ENCODE measurements at regions not wholly inside any gene's neighbourhood (a gene's known extent, or its start where the extent isn't known, plus 50 kb on each side); places are given as distances from the start of the nearest gene placed in this dataset.
"Not testable (repeated sequence)": the region's sequence is repeated elsewhere in the genome, so short reads cannot be mapped to it uniquely, and the experiment has no call there.

DNA sequence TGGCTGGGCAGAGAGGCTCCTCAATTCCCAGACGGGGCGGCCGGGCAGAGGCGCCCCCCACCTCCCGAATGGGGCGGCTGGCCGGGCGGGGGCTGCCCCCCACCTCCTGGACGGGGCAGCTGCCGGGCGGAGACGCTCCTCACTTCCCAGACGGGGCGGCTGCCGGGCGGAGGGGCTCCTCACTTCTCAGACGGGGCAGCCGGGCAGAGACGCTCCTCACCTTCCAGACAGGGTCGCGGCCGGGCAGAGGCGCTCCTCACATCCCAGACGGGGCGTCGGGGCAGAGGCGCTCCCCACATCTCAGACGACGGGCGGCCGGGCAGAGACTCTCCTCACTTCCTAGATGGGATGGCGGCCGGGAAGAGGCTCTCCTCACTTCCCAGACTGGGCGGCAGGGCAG lies 214.1 kb downstream of the SOX2 start:
- DNase-seq, result not testable (repeated sequence)

DNA sequence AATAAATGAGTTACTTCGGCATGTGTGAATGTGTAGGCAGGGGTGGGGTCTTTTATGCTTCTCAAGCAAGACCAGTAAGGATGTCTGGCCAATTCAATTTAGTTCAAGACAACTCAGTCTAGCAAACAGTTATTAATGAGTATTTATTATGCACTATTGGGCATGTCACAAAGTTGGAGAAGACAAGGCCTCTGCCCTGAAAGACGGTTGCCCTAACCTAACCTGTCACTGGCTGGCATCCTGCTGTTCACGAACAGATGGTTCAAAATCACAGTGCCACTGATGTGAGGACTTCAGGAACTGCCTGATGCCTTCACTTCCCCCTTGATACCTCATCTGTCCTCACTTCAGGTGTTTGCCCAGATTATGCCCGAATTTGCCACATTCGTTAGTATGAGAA lies 217.8 kb downstream of the SOX2 start:
- no peak for DNase-seq

DNA sequence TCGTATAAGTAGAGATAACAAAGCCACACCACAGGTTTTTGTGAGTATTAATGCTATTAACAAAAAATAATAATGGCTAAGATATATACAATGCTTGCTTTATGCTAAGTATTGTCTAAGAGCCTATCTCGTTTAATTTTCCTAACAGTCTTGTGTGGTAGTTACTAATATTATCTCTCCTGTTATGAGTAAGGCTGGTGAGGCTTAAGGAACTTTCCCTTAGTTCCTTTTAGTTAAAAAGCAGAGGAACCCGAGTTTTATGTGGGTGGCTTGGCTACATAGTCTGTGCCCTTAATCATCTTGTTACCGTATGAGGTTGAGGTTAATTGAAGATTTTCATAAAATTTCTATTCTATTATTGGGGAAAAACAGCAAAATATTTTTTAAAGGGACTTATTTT lies 218.4 kb downstream of the SOX2 start:
- no peak for DNase-seq

DNA sequence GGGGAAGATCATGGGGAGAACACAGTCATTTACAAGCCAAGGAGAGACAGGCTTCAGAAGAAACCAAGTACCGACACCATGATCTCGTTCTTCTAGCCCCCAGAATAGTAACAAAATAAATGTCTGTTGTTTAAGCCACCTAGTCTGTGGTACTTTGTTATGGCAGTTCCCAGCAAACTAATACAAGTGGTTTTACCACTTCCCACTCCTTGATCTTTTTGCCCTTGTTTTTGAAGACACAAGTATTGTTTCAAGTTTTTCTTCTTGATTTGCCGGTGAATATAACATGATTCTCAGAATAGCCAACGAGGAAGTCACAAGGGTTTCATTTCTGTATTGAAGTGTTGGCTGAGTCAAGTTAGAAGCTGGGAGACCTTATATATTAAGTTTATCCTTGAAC lies 220.3 kb downstream of the SOX2 start:
- DNase-seq, result no peak

DNA sequence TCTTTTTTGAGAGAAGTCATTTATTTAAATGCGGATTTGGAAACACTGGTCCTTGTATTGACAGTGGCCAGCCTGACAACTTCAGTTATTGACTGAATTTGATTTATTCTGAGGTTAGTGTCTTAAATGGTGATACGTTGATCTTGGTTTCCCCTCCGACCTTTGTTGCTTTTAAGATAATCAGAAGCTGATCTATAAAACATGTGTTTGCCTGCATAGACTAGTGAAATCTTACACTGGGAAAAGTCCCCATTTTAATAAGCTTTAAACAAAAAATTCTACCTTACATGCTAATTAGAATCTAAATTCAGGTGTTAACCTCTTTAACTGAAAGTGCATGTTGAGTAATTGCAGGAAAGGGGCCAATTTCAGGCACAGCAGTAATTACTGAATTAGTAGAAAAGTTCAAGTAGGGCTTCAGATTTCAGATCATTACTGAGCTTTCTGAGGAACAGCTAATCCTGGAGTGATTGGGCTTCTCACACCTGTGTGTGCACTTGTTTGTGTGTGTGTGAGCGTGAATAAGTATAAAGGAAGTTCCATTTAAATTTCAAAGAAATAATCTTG lies 221.4 kb downstream of the SOX2 start:
- DNase-seq, result no peak

DNA sequence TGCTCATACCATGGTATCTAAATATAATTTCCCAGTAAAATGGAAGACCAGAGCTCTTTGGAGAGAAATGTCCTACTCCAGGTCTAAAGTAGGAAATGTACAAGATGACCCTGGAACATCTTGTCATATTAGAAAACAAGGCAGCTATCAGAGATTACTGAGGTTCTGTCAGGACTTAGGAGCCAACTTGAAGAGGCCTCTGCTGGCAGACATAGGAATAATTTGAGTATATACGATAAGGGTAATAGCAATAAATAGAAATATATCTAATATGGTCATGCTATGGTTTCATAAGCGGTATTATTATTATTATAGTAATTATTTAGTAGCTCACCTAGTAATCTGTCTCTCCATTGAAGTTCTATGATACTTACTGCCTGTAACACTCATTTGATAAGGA lies 224.2 kb downstream of the SOX2 start:
- DNase-seq, result no peak

DNA sequence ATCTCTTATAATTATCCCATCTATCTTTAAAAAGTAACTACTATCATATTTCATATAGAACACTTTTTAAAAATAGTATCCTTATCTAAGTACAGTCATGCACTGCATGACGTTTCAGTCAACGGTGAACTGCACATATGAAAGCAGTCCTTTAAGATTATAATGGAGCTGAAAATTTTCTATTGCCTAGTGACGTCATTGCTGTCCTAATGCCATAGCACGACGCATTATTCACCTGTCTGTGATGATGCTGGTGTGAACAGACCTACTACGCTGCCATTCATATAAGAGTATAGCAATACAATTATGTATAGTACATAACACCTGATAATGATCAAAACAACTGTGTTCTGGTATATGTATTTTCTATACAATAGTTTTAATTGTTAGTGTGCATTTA lies 225.0 kb downstream of the SOX2 start:
- DNase-seq, result no peak

DNA sequence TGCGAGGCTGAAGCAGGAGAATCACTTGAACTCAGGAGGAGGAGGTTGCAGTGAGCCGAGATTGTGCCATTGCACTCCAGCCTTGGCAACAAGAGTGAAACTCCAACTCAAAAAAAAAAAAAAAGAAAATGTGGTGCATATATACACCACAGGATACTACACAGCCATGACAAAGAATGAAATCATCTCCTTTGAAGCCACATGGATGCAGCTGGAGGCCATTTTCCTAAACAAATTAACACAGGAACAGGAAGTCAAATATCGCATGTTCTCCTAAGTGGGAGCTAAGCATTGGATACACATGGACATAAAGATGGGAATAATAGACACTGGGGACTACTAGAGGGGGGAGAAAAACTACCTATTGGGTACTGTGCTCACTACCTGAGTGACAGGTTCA lies 226.9 kb downstream of the SOX2 start:
- not testable (repeated sequence) for DNase-seq

DNA sequence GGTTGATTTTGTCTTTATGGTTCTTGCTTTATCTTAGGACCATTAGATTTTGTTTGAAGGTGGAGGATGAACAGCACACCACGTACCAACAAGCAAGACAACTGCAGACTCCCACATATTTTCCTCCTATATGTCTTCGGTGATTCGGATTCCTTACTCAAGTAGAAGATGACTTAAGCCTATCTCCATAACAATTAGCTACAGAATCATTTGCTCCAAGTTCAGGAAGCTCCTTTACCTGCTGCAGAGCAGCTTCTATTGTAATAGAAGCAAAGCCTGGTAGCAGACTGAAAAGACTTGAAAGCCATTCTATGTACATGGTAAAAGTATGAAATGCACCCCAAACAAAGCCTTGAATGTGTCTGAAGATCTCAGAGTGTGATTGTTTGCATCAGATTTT lies 229.0 kb downstream of the SOX2 start:
- no peak for DNase-seq

DNA sequence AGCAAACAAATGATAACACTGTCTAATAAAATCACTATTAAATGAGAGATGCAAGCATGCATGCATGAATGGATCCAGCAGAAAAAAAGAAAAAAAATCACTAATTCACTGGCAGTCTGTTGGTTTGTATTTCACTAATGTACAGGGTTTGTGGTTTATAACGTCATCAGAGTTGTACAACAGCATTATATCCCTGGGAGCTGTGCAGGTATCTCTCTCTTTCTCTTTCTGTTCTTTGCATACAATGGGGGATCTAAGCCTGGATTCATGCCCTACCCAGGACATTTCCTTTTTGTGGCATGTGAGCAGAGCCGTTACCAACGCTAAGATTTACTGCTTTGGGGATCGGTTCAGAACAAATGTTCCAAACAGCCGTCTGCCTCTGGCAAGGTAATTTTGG lies 229.5 kb downstream of the SOX2 start:
- no peak for DNase-seq

DNA sequence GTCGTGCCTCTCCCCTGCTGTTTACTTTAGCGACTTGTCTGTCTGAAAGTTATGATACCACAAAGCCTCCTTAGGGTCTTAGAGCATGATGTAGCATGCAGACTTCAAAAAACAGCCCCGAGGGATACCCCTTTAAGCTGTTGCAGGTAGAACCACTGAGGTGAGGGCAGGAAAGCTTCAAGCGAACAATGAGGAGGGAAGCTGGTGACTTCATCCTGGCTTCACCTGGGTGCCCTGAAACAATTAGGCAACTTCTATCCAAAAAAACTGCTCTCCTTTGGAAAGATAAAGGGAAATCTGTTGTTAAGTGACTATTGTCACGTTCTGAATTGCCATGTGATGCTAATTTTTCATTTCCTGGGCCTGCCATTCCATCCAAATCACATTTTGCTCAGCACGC lies 231.6 kb downstream of the SOX2 start:
- DNase-seq, result no peak

DNA sequence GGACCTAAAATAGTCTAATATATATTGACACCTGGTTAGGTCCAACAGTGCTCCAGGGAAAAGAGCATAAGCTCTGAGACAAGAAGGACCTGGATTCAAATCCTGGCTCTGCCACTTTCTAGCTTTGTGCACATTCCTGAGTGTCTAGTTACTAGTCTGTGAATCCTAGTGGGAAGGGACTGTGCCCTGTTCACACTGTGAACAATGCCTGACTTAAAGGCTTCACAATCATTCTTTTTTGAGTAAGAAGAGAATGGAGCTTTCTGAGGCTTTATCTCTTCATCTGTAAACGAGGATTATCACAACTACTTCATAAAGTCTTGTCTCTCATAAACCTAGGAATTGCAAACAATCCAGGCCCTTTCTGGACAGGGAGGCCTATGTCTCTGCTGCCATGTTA lies 235.9 kb downstream of the SOX2 start:
- no peak for DNase-seq

DNA sequence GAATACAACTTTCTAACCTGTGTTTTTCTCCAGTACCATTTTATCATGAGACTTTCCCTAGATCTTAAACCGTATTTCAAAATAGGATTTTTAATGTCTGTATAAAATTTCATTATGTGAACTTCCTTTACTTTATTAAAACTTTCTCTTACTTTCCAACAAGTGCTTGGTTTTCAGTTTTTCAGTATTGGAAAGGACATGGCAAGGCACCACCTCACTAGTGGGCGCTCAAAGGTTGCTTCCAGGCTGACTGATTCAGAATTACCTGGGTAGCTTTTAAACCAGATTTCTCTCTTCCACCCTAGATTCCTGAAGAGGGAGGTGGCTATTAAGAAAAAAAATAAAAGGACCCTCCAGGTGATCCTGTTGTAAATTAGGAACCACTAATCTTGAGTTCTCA lies 236.6 kb downstream of the SOX2 start:
- no peak for DNase-seq

DNA sequence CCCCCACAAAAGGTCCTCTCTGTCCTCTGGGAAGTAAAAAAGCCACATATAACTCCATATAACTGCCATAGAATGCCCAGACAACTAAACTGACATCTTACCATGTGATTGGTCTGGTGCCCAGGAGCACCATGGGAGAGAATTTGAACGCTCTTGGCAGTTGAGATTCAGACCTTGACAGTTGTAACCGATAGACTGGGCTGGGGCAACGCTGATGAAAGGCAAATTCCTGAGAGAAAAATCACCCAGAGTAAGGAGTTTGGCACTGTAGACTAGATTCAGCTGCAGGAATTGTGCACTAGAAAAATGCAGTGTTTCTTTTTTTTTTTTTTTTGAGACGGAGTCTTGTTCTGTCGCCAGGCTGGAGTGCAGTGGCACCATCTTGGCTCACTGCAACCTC lies 240.5 kb downstream of the SOX2 start:
- no peak for DNase-seq

DNA sequence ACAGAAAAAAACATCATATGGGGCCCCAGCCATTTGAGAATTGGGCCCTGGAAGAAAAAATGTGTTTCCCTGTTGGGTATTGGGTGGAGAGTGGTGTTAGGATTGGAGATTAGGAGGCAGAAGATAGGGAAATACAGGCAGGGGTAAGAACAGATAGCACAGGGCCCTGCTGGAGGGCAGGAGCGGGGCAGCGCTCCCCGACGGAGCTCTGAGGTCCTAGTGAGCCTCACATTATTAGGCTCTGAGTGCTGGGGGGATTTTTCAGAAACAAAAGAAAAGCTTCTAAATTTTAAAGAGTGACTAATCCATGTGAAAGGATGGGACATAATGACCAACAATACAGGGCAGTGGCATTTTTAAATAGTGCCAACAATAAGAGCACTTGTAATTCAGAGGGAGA lies 241.2 kb downstream of the SOX2 start:
- no peak for DNase-seq

DNA sequence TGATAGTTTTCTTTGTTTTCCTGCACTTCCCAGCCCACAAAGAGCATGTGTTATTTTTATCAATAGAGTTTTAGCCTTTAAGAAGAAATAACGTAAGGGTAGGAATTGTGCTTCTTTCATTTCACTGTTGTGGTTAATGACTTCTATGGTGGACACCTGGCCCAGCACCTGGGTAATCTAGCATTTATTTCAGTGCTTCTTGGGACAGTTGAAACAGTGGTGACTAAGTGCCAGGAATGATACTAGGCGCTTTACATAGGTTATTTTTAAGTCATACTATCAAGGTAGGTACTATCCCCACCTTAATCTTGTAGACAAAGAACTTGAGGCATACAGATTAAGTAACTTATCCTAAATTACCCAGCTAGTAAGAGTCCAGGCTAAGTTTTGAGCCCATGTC lies 243.8 kb downstream of the SOX2 start:
- DNase-seq, result no peak

DNA sequence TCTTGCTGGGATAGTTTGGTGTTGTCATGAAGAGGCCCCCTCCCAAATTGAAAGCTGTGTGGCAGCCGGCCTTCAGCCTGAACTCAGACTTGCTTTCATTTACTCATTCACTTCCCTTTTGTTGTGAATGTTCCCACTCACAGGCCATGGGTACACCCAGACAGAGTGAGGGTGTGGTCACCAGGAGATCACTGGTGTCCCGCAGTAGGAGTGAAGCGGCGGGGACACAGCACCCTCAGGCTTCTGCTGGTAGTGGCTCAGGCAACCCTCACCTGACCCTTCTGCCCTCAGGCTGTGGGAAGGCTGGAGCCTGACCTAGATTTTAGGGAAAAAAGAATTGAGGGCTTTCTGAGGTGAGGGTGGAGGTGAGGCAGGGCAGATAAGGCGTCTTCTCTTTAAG lies 244.4 kb downstream of the SOX2 start:
- DNase-seq, result no peak

DNA sequence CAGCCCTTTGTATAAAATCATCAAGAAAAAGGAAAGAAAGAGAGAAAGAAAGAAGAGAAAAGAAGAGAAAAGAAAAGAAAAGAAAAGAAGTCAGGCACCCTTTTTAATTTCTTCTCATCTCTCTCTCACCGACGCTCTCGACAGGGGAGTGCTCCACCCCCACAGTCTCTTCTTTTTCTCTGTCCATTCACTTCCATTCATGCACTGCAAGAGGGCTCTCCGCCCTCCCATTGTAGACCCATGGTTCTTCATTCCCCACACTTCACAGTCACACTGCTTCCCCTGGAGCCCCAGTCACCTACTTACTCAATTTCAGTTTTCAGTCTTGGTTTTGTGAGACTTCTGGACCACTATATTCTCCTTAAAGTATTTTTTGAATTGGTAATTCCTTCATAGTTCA lies 254.7 kb downstream of the SOX2 start:
- DNase-seq, result no peak

DNA sequence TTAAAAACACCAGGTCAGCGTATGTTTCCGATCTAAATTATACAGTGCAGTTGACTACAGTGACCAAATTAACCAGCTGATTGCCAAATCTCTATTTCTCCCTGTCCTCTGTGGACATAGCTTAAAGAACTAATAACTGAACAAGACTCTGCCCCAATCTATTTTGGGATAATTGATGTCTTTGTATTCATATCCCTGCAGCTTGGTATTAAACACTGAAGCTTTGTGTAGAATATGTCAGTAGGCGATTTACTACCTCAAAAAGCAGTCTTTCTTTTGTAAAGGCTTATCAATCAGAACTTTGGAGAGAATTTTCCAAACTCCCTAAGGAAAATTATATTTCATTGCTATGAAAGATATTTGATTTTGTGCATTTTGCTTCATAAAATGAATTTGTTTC lies 258.2 kb downstream of the SOX2 start:
- no peak for DNase-seq

DNA sequence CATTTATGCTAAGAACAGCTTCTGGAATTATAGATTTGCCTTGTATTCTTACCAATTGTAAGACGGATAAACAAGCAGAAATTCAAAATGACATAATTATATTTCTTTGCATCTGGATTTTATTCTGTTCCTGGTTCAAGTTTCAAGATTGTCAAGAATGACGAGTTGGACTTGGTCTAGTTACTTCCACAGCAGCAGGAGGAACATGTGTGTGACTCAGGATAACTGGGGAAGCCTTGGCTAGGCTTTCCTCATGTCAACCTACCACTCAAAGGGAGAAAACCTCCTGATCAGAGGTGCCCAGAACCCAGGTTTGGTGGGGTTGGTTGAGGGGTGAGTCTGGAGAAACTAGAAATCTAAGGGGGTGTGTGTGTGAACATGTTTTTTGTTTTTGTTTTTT lies 259.7 kb downstream of the SOX2 start:
- DNase-seq, result no peak

DNA sequence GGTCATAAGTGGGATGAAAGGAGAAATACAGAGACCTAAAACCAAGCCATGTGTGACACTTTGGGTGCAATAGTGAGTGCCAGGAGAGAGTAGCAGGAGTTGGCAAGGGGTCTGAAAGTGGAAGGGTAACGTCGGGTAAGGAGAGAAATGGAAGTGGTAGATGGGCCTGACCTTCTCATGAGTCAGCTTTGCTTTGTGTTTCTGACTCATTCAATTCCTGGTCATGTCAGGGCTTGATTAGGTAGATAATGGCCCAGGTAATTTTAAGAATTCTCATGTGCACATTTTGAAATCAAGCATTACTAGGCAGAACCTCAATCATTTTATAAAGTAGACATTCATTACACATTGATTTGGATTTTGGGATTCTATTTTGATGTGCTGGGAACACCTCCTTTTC lies 262.5 kb downstream of the SOX2 start:
- no peak for DNase-seq

DNA sequence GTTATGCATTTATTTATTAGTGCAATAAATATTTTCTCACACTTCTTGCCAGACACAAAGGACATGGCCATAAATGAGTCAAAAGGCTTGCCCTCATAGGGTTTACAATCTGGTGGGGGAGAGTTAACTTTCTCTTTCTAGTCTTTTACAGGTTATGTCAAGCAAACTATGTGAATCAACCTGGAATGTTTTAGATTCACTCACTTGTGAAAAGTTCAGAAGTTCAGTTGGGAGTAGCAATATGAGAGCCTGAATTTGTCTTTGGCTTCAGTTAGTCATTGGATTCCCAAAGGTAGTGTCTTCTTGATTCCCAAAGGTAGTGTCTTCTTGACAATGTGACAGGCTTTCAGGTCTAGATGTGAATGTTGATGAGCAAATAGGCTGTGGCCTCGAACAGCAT lies 264.8 kb downstream of the SOX2 start:
- DNase-seq, result no peak

DNA sequence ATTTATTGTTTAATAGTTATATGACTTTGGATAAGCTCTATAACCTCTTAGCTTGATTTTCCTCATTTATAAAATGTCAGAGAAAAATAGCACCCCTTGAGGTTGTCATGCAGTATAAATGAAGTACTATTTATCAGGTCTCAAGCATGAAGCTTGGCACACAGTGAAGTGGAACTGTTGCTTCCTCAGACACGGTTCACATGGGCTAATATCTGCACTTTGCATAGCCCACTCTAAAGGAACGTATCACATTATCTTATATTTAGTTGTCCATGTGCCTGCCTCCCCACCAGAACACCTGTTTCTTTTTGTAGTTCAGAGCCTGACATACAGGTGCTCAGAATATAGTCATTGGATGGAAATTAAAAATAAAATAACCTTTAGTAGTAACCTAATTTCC lies 273.7 kb downstream of the SOX2 start:
- no peak for DNase-seq

DNA sequence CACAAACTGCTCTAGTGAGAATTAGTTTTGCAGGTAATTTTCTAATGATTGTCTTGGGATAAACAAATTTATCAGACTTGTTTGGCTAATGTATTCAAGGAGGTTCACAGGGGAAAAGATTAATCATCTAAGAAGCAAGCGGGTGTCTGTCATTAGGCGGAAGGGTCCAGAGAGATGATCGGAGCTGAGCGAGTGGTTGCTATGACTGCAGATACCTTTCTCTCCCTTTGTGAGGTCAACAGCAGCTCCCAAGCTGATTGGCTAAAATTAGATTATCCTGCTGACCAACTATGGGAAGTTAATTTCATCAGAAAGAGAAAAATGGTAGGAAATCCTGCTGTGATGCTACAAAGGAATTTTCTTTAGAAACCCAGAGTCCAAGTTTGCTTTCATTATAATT lies 276.0 kb downstream of the SOX2 start:
- no peak for DNase-seq

DNA sequence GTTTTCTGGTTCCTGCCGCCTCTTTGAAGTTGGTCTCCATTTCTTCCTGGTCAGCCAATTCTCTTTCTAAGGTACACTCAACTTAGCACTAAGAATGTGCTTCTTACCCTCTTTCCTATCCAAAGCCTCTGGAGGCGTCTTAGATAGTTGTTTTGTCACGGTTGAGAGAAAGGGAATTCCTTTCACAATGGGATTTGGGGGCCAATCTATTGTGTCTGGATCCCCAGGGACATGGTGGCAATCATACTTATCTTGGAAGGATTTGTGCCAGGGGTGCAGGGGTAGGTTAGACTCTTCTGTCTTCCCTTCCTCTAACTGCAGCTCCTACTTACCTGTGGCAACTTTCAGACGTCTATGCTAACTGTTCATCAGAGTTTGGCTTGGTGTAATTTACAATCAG lies 287.1 kb downstream of the SOX2 start:
- no peak for DNase-seq

DNA sequence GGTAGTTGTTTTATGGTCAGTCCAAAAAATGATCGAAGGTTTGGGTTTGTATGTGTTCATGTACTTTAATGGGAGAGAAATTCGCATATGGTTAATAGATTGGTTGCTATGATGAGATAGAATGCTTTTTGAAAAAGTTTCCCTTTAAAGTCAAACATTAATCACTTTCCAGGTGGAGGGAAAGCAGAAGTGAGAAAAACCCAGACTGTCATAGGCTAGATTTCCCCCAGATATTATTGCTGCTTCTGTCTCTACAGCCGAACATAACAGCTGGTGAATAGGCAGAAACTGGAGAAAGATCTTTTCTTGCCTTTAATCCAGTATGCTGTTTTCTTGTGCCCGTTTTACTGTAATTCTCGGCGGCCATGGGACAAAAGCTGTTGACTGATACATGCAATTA lies 287.6 kb downstream of the SOX2 start:
- no peak for DNase-seq

All from KG1 (cell line).